NCI-H128 (cell line): ENCODE measurements at regions not wholly inside any gene's neighbourhood (a gene's known extent, or its start where the extent isn't known, plus 50 kb on each side); places are given as distances from the start of the nearest gene placed in this dataset.

Experiments
- DNase-seq: peaks from one replicate; lab custom pipeline; 2025; ENCODE audit not compliant: unreplicated experiment; lab: John Stamatoyannopoulos, UW

- DNase-seq, result no peak
Observed at GRCh38 chr13:105037110-105037509, 1498.4 kb downstream of the EFNB2 start.

DNA sequence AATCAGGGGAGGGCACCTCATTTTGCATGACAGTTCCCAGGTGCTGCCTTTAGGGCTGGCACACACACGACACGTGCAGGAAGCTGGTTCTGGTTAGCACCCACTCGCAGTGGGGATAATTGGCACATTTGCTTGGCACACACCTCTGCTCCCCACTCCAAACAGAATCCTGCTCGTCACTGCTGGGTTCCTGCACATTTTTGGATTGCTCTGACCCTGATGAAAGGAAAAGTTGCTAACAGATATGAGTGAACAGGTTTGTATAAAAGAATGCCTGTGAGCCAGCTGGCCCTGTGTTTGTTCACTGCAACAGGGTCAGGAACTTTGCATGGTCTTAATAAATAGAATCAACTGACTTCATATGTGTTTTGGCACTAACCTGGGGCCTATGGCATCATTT is 1500.4 kb downstream of the EFNB2 start:
- DNase-seq, result no peak

- no peak for DNase-seq
Observed at GRCh38 chr13:105033999-105034398, 1501.5 kb downstream of the EFNB2 start.

DNA sequence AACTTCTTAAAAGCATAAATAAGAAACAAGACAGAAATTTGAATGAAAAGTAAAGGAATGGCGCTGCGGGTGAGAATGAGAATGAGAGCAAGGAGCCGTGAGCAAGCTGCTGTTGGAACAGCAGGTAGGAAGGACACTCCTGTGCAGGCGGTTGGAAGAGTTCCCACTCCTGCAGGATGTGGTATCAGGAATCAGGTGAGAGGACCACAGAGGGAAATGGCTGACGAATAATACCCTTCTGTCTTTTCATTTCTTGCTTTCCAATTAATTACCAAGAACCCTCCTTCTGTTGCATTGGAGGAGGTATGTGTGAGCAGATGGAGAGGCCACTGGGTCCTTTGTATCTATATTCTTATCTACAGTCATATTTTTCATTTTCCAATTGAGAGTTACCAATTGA is 1504.2 kb downstream of the EFNB2 start:
- DNase-seq, result no peak

DNA sequence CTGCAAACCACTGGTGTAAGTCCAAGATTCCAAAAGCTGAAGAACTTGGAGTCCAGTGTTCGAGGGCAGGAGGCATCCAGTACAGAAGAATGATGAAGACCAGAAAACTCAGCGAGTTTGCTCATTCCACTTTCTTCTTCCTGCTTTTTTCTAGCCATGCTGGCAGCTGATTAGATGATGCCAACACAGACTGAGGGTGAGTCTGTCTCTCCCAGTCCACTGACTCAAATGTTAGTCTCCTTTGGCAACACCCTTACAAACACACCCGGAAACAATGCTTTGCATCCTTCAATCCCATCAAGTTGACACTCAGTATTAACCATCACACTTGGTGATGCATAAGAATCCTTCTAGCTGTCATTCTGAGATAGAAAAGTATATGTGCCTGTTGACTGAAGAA is 1504.6 kb downstream of the EFNB2 start:
- no peak for DNase-seq

- DNase-seq, result no peak
Observed at GRCh38 chr13:105019073-105019472, 1516.4 kb downstream of the EFNB2 start.

DNA sequence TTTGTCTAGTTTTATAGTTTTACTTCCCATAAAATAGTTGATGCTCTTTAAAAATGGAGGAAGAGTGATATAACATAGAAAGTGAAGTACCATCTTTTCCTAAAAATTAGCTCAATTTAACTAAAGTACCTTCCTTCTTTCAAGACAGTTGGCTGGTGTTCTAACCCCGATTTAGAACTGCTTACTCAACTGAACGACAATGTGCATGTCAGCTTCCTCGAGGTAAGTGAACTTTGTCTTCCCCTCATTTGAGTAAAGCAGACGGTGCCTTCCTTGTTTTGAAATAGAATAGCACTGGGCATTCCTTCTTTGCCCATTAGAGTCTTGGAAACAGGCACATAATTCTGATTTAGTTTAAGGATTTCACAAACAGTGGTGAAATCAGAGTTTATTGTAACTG is 1519.2 kb downstream of the EFNB2 start:
- no peak for DNase-seq

GRCh38 chr13:105008604-105009003 is 1526.9 kb downstream of the EFNB2 start:
- DNase-seq, result no peak

DNA sequence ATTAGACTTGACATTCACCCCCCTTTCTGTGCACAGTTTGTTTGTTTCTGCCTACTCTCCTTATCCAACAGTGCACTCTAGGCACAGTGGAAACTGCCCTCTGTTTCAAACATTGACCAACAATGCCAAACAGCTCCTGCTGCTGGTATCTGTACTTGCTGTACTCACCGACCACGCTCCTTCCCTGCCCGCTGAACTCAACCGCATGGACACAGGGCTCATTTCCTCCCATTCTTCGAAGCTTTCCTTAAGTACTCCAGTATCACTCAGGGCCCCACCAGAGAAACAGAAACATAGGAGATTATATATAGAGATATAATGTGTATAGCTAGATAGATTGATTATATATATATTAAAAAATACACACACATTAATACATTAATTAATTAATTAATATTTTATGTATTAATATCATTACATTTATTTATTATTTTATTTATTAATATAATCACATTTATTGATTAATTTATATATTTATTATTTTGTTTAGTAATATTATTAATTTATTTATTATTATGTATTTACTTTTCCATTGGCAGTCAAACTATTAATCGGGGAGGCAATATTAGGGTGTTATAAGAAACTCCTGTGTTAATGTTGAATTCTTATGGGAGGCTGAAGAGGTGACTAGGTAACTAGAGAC is 1528.2 kb downstream of the EFNB2 start:
- DNase-seq, result no peak

GRCh38 chr13:104996022-104996421 is 1539.4 kb downstream of the EFNB2 start:
- no peak for DNase-seq

DNA sequence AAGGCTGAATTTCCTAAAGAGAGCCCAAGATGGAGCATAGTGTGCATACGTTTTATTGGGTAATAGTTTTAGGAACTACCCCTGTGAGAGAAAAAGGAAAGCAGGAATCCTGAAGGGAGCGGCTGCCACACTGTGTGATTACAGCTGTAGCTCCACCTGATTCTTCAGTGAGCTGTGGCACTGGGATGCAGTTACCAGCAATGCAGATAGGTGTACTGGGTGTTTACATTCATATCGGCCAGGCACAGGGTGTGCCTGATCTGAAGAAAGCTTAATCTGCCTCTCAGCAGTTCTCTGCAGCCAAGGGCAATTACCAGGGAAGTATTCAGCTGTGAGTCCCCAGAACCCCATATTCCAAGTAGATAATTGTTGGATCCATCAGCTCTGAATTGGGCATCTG is 1541.8 kb downstream of the EFNB2 start:
- no peak for DNase-seq

GRCh38 chr13:104987621-104988020 is 1547.8 kb downstream of the EFNB2 start:
- no peak for DNase-seq

GRCh38 chr13:104984296-104984818 is 1551.1 kb downstream of the EFNB2 start:
- DNase-seq, result no peak

DNA sequence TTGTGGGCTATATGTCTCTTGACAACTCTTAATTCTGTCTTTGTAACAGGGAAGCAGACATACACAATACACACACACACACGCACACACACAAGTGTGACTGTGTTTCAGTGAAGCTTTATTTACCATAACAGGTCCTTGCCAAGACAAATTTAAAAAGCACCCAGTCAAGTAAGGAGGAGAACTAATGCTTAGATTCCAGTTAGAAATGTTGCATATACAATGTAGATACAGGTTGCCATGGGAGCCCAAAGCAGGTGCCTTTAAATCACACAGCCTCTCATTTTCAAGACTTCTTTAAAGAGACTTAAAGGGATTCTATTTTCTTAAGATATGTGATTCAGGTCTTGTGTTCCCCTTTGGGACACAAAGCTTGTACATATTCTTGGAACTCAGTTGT is 1551.9 kb downstream of the EFNB2 start:
- DNase-seq, result no peak

DNA sequence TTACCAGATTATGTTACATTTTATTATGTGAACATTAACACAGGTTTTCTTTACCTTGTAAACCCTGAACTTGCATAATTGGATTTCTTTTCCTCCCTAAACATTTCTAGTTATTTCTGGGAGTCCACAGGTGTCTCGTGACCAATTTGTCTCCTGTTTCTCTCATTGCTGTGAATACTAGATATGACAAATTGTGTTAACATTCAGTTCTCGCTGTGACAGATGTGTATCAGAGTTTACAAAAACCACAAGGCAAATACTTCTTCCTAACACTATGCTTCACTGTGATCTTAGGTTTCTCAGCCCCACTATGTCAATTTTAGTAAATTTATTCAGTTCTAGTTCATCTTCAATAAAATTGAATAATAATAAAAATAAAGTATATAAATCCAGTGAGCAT is 1554.9 kb downstream of the EFNB2 start:
- no peak for DNase-seq

DNA sequence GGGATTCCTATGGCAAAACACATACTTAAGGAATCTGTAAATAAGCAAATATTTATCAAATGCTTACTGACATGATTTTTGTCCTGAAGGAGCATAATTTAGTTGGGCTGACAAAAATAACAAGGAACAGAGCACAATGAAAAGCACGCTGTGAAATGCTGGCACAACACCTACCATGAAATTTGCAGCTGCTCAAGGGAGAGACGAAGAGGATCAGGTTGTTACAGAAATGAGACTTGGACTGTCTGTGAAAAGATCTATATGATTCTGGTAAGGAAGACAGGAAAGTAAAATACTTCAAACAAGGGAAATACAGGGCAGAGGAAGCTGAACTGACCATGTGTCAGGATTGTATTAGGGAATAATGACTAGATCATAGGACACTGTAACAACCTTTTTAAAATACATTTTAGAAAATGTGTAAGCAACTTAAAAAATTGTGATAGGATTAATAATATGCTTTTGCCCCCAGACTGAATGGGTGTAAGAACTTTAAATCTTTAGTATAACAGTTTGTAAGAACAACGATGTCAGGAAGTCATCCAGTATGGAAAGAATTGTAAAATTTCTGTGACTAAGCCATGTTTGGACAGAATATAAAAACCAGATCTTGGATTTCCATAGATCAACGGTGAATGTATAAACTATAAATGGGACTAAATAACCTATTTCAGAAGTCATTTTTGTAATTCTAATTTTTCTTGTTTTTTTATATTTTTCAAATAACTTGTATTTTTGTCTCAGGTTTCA is 1556.0 kb downstream of the EFNB2 start:
- DNase-seq, result no peak

DNA sequence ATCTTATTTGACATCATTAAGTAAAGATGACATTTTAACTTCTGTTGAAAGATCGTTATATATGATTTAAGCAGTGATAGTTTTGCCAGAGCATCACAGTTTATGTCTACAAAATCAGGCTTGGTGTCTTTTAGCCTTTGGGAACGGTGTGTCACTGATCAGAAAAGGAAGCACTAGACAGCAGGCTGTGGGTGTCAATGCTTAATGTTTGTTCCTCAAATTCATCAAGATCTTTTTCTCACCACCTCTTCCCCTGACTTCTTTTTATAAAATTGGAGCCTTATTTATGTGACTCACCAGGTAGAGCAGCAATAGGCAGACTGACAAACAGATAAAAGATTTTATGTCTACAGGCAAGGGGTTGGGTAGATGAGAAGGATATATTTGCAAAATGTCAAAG is 1558.5 kb downstream of the EFNB2 start:
- DNase-seq, result no peak

DNA sequence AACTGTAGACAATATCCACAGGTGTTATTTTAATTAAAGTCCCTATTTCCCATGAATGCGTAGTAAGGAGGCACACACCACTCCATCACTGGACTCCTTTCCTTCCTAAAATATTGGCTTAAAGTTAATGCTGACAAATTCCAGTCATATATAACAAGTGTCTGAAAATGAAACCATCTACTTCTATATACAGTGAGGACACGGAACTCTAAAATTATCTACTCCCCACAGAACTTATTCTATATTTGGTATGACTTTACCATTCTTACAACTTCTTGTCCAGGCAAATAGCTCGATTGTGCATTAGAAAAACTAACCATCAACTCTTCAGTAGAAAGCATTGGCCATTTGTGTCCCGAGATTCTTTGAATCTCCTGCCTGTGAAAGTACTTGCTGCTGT is 1560.2 kb downstream of the EFNB2 start:
- no peak for DNase-seq

- DNase-seq, result no peak
Observed at GRCh38 chr13:104968876-104969275, 1566.6 kb downstream of the EFNB2 start.

DNA sequence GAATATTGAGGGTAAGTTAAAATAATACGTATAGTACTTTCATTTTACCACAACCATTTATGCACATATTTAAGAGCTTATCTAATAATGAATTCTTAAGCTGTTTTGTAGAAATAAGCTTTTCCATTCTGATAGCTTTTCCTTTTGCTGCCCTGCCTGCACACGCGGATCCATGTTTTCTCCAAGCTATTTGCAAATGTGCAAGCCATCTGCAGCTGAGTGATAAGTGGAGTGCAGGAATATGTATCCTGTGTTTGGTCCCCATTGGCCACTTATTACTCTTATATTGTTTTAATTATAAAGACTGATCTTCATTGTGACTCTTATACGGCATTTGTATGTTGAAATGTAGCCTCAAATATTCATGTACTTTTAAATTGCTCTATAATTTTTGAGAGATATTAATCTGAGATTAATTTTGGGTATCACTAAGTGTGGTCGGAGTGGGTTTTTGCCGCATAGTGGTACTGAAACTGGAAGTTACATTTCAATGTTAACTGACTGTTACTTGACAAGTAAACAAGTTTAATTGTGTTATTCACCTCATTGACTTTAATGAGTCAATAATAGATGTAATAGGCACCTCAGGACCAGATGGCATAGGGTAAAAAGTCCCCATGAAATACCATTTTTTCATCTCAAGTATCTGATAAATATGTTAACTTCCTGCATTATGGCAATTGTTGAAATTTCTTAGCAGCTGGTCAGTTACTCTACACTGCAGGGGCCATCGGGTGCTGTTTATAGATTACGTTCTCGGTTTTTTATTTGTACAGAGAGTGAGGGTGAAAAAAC is 1567.4 kb downstream of the EFNB2 start:
- DNase-seq, result no peak

- DNase-seq, result no peak
Observed at GRCh38 chr13:104967376-104967775, 1568.1 kb downstream of the EFNB2 start.

- no peak for DNase-seq
Observed at GRCh38 chr13:104962411-104962810, 1573.1 kb downstream of the EFNB2 start.
